ENCODE measurements at regions not wholly inside any gene's neighbourhood (a gene's known extent, or its start where the extent isn't known, plus 50 kb on each side); places are given as distances from the start of the nearest gene placed in this dataset.

DNA sequence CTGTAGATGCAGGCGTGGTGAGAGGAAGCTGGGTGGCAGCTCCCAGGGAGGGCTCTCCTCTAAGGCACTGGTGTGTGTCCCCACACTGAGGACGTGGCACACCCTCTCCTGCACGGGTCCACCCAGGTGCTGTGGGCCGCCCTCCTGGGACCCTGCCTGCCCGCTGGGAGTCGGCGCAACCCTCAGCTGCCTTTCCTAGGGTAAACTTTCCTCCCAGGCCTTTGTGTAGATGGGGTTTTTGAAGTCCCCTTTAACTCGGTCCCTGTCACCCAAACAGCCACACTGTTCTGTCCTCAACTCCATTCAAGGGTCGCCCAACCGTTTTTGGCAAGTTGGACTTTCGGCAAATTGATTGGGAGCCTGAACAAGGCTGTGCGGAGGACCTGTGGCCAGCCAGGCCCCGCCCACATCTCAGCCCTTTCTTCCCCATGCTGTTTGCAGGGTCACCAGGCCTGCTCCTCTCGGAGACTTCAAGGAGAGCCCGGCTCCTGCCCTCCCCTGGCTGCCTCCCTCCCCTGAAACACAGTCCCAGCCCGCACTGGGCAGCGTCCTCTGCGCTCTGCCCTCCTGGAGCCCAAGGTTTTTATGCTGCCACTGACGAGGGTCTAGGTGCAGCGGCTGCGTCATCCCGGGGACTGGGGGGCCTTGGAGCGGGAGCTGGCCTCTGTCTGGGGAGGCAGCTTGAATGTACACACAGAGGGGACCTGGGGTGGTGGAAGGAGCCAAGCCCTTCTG, 1126.2 kb downstream of the BRD1 start:
- Histone ChIP-seq H3F3A (ENCODE audit: low read depth) (no peaks in the 10 kb centered on the region), H3K4me1 (ENCODE audit: insufficient read depth, low read length, poor library complexity, severe bottlenecking) (no peaks in the 10 kb centered on the region), H4K20me1 (ENCODE audit: insufficient read depth, low read length, poor library complexity, severe bottlenecking) (no peaks in the 10 kb centered on the region), H3K4me3 (ENCODE audit: low read length, poor library complexity, severe bottlenecking) (no peak overlapping the region), H2AFZ (ENCODE audit: low read length) (no peak overlapping the region), H3K4me2 (ENCODE audit: low read depth, low read length, poor library complexity, severe bottlenecking) (no peak overlapping the region), H3K9ac (ENCODE audit: low read depth, low read length, poor library complexity, severe bottlenecking) (no peak overlapping the region), H3K36me3 (ENCODE audit: insufficient read depth, low read length) (no peaks in the 10 kb centered on the region), H3K27me3 (ENCODE audit: insufficient read depth, low read length, poor library complexity, severe bottlenecking) (no peaks in the 10 kb centered on the region), H3K79me2 (ENCODE audit: insufficient read depth, low read length) (no peaks in the 10 kb centered on the region), H3K9me3 (ENCODE audit: insufficient read depth, low read depth, low read length) (no peaks in the 10 kb centered on the region; the same call in 1 of the 2 replicates), H3K9me2 (replicated peaks; ENCODE audit: low read depth, low read length) (no peaks in the 10 kb centered on the region)
- TF ChIP-seq, protein P1, sequence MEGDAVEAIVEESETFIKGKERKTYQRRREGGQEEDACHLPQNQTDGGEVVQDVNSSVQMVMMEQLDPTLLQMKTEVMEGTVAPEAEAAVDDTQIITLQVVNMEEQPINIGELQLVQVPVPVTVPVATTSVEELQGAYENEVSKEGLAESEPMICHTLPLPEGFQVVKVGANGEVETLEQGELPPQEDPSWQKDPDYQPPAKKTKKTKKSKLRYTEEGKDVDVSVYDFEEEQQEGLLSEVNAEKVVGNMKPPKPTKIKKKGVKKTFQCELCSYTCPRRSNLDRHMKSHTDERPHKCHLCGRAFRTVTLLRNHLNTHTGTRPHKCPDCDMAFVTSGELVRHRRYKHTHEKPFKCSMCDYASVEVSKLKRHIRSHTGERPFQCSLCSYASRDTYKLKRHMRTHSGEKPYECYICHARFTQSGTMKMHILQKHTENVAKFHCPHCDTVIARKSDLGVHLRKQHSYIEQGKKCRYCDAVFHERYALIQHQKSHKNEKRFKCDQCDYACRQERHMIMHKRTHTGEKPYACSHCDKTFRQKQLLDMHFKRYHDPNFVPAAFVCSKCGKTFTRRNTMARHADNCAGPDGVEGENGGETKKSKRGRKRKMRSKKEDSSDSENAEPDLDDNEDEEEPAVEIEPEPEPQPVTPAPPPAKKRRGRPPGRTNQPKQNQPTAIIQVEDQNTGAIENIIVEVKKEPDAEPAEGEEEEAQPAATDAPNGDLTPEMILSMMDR (conservative IDR thresholded peaks at IDR 0.05; ENCODE audit: low read length): no peak
- TF ChIP-seq EZH2phosphoT487 (IDR thresholded peaks at IDR 0.05; ENCODE audit: borderline replicate concordance): no peak

DNA sequence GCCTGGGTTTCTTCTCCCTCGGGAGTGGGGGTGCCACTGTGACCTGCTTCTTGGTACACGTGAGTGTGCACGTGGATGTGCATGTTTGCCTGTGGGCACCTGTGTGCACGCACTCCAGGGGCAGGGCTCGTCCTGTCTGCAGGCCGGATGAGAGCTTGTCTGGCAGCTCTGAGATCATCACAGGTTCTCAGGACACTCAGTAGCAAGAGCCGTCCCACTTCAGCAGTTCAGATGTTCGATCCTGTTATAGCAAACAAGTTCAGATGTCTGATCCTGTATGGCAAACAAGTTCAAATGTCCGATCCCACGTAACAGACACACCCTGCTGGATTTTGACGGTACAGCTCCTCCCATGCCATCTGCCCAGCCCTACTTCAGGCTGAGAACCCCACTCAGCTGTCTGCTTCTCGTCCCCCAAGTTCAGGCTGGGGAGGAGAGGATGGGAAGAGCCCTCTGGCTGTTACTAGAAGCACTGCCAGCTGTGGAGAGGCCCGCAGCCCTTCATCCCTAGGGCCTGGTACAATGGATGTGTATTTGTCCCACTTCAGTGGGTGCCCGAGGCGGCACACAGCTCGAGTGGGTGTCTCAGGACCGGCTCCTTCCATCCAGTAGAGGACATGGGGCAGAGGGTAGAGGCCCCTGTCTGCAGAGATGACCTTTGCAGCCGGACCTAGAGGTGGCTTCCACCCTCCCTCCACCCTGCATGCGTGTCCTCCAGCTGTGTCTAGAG, 1126.9 kb downstream of the BRD1 start:
- Histone ChIP-seq H3K4me3 (ENCODE audit: low read length, poor library complexity, severe bottlenecking) (no peak overlapping the region), H2AFZ (ENCODE audit: low read length) (no peak overlapping the region), H3K9me3 (ENCODE audit: insufficient read depth, low read depth, low read length) (no peaks in the 10 kb centered on the region; the same call in 1 of the 2 replicates), H3K27me3 (ENCODE audit: insufficient read depth, low read length, poor library complexity, severe bottlenecking) (no peaks in the 10 kb centered on the region), H3K36me3 (ENCODE audit: insufficient read depth, low read length) (no peaks in the 10 kb centered on the region), H3K79me2 (ENCODE audit: insufficient read depth, low read length) (no peaks in the 10 kb centered on the region), H3K4me1 (ENCODE audit: insufficient read depth, low read length, poor library complexity, severe bottlenecking) (no peaks in the 10 kb centered on the region), H3K9me2 (replicated peaks; ENCODE audit: low read depth, low read length) (no peaks in the 10 kb centered on the region), H4K20me1 (ENCODE audit: insufficient read depth, low read length, poor library complexity, severe bottlenecking) (no peaks in the 10 kb centered on the region), H3K4me2 (ENCODE audit: low read depth, low read length, poor library complexity, severe bottlenecking) (no peak overlapping the region), H3F3A (ENCODE audit: low read depth) (no peaks in the 10 kb centered on the region), H3K9ac (ENCODE audit: low read depth, low read length, poor library complexity, severe bottlenecking) (no peak overlapping the region)
- TF ChIP-seq, protein P1 (conservative IDR thresholded peaks at IDR 0.05; ENCODE audit: low read length): no peak
- TF ChIP-seq EZH2phosphoT487 (IDR thresholded peaks at IDR 0.05; ENCODE audit: borderline replicate concordance): no peak

- no peaks in the 10 kb centered on the region for H3K79me2 ChIP-seq (ENCODE audit: insufficient read depth, low read length)
These were observed 1127.5 kb downstream of the BRD1 start for GRCh38 chr22:48700180-48700565.

More at GRCh38 chr22:48700180-48700565, 1127.5 kb downstream of the BRD1 start:
- Histone ChIP-seq H4K20me1 (ENCODE audit: insufficient read depth, low read length, poor library complexity, severe bottlenecking) (no peaks in the 10 kb centered on the region), H3K4me2 (ENCODE audit: low read depth, low read length, poor library complexity, severe bottlenecking) (no peak overlapping the region), H3K4me1 (ENCODE audit: insufficient read depth, low read length, poor library complexity, severe bottlenecking) (no peaks in the 10 kb centered on the region), H2AFZ (ENCODE audit: low read length) (no peak overlapping the region), H3K9ac (ENCODE audit: low read depth, low read length, poor library complexity, severe bottlenecking) (no peak overlapping the region), H3K36me3 (ENCODE audit: insufficient read depth, low read length) (no peaks in the 10 kb centered on the region), H3K27me3 (ENCODE audit: insufficient read depth, low read length, poor library complexity, severe bottlenecking) (no peaks in the 10 kb centered on the region), H3K9me3 (ENCODE audit: insufficient read depth, low read depth, low read length) (no peaks in the 10 kb centered on the region; the same call in 1 of the 2 replicates), H3F3A (ENCODE audit: low read depth) (no peaks in the 10 kb centered on the region), H3K4me3 (ENCODE audit: low read length, poor library complexity, severe bottlenecking) (no peak overlapping the region), H3K9me2 (replicated peaks; ENCODE audit: low read depth, low read length) (no peaks in the 10 kb centered on the region)
- TF ChIP-seq, protein P1 (conservative IDR thresholded peaks at IDR 0.05; ENCODE audit: low read length): no peak
